H1 (cell line): ENCODE measurements at regions not wholly inside any gene's neighbourhood (a gene's known extent, or its start where the extent isn't known, plus 50 kb on each side); places are given as distances from the start of the nearest gene placed in this dataset.

ENCODE experiments used
- NRF1 ChIP-seq: IDR thresholded peaks from 2 replicates; pipeline ENCODE4 v1.6.1; 2011; ENCODE audit warnings: mild to moderate bottlenecking, low read depth, low read length, improper control_type of control experiment
- SRF ChIP-seq: IDR thresholded peaks from 2 replicates; pipeline ENCODE4 v1.6.1; 2011; ENCODE audit warnings: mild to moderate bottlenecking, low read depth, low read length, moderate library complexity
- SUZ12 ChIP-seq: fragments of 200-600 bp; sonication (generic); IDR thresholded peaks from 2 replicates; pipeline ENCODE4 v1.6.1; 2012; ENCODE audit warnings: mild to moderate bottlenecking, inconsistent platforms, low read length, moderate library complexity, mixed read lengths
- ZNF274 ChIP-seq: IDR thresholded peaks from 2 replicates; pipeline ENCODE4 v1.7.0; 2012; ENCODE audit warnings: low read length, borderline replicate concordance; ENCODE audit errors: extremely low read depth
- TF ChIP-seq, protein P1 (sequence below), 3 experiments: IDR thresholded peaks; 1 replicate in 2 of 3; 2 replicates in 1 of 3; pipeline versions ENCODE4 v1.5.1 to v1.6.1; 2011; ENCODE audit warnings: low read length in 3 of 3, mild to moderate bottlenecking in 3 of 3, inconsistent platforms in 2 of 3, low read depth in 1 of 3, moderate library complexity in 1 of 3; ENCODE audit not compliant: insufficient read depth in 1 of 3; ENCODE audit errors: control extremely low read depth in 1 of 3
- TF ChIP-seq, protein P2 (sequence below): IDR thresholded peaks from 2 replicates; pipeline ENCODE4 v1.6.1; 2012; ENCODE audit warnings: inconsistent platforms

DNA sequence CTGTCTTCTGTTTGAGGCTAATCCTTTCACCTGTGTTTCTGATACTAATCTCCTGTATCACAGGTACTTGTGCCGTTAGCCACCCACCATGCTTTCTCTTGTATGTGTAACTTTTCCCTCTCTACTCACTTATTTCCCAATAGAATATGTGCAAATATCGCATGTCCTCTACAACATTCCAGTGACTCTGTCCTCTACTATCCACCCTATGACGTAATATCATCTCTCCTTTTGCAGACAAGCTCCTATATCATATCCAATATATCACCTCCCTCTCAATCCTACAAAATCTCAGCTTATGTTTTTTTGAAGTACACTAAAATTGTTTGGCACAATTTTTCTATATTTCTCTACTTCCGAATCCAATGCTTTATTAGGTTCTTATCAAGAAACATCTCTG lies 232.6 kb upstream of the LRFN5 start:
- TF ChIP-seq, protein P1, sequence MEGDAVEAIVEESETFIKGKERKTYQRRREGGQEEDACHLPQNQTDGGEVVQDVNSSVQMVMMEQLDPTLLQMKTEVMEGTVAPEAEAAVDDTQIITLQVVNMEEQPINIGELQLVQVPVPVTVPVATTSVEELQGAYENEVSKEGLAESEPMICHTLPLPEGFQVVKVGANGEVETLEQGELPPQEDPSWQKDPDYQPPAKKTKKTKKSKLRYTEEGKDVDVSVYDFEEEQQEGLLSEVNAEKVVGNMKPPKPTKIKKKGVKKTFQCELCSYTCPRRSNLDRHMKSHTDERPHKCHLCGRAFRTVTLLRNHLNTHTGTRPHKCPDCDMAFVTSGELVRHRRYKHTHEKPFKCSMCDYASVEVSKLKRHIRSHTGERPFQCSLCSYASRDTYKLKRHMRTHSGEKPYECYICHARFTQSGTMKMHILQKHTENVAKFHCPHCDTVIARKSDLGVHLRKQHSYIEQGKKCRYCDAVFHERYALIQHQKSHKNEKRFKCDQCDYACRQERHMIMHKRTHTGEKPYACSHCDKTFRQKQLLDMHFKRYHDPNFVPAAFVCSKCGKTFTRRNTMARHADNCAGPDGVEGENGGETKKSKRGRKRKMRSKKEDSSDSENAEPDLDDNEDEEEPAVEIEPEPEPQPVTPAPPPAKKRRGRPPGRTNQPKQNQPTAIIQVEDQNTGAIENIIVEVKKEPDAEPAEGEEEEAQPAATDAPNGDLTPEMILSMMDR (IDR thresholded peaks at IDR 0.05; ENCODE audit: control extremely low read depth in 1 of 3, insufficient read depth in 1 of 3, low read depth in 1 of 3, low read length in 3 of 3): no peak
- no peak for TF ChIP-seq ZNF274
- TF ChIP-seq, protein P2, sequence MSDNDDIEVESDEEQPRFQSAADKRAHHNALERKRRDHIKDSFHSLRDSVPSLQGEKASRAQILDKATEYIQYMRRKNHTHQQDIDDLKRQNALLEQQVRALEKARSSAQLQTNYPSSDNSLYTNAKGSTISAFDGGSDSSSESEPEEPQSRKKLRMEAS: no peak
- TF ChIP-seq SUZ12: no peak
- TF ChIP-seq NRF1: no peak
- no peak for TF ChIP-seq SRF
